ENCODE measurements at regions not wholly inside any gene's neighbourhood (a gene's known extent, or its start where the extent isn't known, plus 50 kb on each side); places are given as distances from the start of the nearest gene placed in this dataset.

DNA sequence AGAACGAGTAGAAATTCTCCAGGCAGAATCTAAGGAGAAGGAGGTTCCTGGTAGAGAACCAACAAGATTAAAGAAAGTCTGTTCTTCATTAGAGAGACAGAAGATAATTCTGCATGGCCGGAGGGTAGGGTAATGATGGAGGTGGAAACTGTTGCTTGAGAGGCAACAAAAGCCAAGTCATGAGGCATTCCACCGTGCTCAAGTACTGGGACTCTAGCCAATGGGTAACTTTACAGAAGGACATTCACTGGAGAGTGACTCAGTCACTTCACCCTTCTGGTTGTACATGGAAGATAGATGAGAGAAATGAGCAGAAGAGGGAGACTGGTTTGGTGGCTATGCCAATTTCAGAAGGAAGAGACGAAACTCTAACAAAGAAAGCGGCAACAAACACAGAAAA is 53.6 kb upstream of the ANKFN1 start:
- TF ChIP-seq MYC (IDR thresholded peaks at IDR 0.05; ENCODE audit: low read depth, low read length) (no peak), POLR2A (IDR thresholded peaks at IDR 0.05; ENCODE audit: extremely low read depth, insufficient read length) (no peak)
- TF ChIP-seq, protein P1, sequence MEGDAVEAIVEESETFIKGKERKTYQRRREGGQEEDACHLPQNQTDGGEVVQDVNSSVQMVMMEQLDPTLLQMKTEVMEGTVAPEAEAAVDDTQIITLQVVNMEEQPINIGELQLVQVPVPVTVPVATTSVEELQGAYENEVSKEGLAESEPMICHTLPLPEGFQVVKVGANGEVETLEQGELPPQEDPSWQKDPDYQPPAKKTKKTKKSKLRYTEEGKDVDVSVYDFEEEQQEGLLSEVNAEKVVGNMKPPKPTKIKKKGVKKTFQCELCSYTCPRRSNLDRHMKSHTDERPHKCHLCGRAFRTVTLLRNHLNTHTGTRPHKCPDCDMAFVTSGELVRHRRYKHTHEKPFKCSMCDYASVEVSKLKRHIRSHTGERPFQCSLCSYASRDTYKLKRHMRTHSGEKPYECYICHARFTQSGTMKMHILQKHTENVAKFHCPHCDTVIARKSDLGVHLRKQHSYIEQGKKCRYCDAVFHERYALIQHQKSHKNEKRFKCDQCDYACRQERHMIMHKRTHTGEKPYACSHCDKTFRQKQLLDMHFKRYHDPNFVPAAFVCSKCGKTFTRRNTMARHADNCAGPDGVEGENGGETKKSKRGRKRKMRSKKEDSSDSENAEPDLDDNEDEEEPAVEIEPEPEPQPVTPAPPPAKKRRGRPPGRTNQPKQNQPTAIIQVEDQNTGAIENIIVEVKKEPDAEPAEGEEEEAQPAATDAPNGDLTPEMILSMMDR (IDR thresholded peaks at IDR 0.05; ENCODE audit: low read depth, low read length): no peak
- TF ChIP-seq, protein P2, sequence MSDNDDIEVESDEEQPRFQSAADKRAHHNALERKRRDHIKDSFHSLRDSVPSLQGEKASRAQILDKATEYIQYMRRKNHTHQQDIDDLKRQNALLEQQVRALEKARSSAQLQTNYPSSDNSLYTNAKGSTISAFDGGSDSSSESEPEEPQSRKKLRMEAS (IDR thresholded peaks at IDR 0.05; ENCODE audit: low read depth, low read length): no peak
- DNase-seq (ENCODE audit: low read depth): no peak

More for the DNA sequence above, 53.6 kb upstream of the ANKFN1 start:
- H3K4me3 ChIP-seq (ENCODE audit: low read depth, low read length): no peak overlapping the region
